ENCODE measurements at regions not wholly inside any gene's neighbourhood (a gene's known extent, or its start where the extent isn't known, plus 50 kb on each side); places are given as distances from the start of the nearest gene placed in this dataset.
"Not testable (repeated sequence)": the region's sequence is repeated elsewhere in the genome, so short reads cannot be mapped to it uniquely, and the experiment has no call there.

DNA sequence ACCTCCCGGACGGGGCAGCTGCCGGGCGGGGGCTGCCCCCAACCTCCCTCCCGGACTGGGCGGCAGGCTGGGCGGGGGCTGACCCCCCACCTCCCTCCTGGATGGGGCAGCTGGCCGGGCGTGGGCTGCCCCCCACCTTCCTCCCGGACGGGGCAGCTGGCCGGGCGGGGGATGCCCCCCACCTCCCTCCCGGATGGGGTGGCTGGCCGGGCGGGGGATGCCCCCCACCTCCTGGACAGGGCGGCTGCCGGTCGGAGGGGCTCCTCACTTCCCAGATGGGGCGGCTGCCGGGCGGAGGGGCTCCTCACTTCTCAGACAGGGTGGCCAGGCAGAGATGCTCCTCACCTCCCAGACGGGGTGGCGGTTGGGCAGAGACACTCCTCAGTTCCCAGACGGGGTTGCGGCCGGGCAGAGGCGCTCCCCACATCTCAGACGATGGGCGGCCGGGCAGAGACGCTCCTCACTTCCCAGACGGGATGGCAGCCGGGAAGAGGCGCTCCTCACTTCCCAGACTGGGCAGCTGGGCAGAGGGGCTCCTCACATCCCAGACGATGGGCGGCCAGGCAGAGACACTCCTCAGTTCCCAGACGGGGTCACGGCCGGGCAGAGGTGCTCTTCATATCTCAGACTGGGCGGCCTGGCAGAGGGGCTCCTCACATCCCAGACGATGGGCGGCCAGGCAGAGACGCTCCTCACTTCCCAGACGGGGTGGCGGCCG lies 691.1 kb downstream of the BRINP1 start:
- H3K36me3 Mint-ChIP-seq; H3K27ac Mint-ChIP-seq; H3K4me3 Mint-ChIP-seq; H3K9me3 Mint-ChIP-seq (ENCODE audit: low read depth); H3K27me3 Mint-ChIP-seq; H3K4me1 Mint-ChIP-seq (ENCODE audit: low read depth): not testable (repeated sequence)

DNA sequence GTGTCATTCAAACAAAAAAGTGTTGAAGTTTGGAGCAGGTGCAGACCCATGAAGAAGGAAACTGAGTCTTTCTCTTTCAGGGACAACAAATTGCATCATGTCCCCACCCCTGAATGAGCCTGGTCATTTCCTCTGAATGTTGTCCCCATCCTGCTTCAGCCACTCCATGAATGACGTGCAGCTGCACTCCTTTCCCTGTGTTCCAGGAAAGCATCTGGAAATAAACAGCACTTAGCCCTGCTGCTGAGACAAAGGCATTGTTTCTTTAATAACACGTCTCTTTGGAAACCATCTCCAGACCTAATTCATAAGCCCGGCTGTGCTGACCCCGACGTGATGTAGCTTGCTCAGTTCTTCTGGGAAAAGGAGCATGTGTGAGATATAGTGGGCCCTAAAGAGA lies 682.3 kb downstream of the BRINP1 start:
- no peaks in the 10 kb centered on the region for H3K36me3 Mint-ChIP-seq
- peaks cover 4% of the 10 kb centered on the region for H3K9me3 Mint-ChIP-seq (ENCODE audit: low read depth)
- no peaks in the 10 kb centered on the region for H3K27me3 Mint-ChIP-seq
- no peaks in the 10 kb centered on the region for H3K4me1 Mint-ChIP-seq (ENCODE audit: low read depth)
- H3K4me3 Mint-ChIP-seq, result no peak overlapping the region
- H3K27ac Mint-ChIP-seq, result no peak overlapping the region

- Mint-ChIP-seq H3K4me1 (ENCODE audit: low read depth) (no peaks in the 10 kb centered on the region), H3K4me3 (no peak overlapping the region), H3K9me3 (ENCODE audit: low read depth) (peaks cover 4% of the 10 kb centered on the region), H3K27me3 (no peaks in the 10 kb centered on the region), H3K27ac (no peak overlapping the region), H3K36me3 (no peaks in the 10 kb centered on the region)
Observed at GRCh38 chr9:118689280-118689679, 680.0 kb downstream of the BRINP1 start.

GRCh38 chr9:118692613-118693012 lies 676.6 kb downstream of the BRINP1 start:
- no peak overlapping the region for H3K4me3 Mint-ChIP-seq
- H3K36me3 Mint-ChIP-seq, result no peaks in the 10 kb centered on the region
- H3K27ac Mint-ChIP-seq, result no peak overlapping the region
- peaks cover 10% of the 10 kb centered on the region for H3K9me3 Mint-ChIP-seq (ENCODE audit: low read depth)
- no peaks in the 10 kb centered on the region for H3K4me1 Mint-ChIP-seq (ENCODE audit: low read depth)
- H3K27me3 Mint-ChIP-seq, result no peaks in the 10 kb centered on the region

DNA sequence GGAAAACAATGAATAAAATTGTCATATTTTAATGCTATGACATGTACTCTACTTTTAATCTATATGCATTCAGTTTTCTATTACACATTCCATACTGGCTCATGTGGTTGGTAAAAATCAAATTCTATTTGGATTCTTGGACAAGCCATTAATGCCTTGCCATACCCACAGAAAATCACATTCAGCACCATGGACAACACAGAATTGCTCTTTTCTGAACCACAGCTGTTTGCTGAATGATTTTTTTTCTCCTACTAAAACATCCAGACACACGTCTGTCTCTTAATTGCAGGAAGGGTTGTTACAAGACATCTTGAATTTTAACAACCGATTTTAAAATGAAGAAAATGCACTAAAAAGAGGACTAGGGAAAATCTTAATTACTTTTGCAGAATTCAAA lies 675.6 kb downstream of the BRINP1 start:
- Mint-ChIP-seq H3K27me3 (no peaks in the 10 kb centered on the region), H3K36me3 (no peaks in the 10 kb centered on the region), H3K9me3 (ENCODE audit: low read depth) (peaks cover 13% of the 10 kb centered on the region), H3K27ac (no peak overlapping the region), H3K4me3 (no peak overlapping the region), H3K4me1 (ENCODE audit: low read depth) (no peaks in the 10 kb centered on the region)

- H3K27me3 Mint-ChIP-seq; H3K36me3 Mint-ChIP-seq; H3K27ac Mint-ChIP-seq; H3K4me1 Mint-ChIP-seq (ENCODE audit: low read depth); H3K4me3 Mint-ChIP-seq: not testable (repeated sequence)
- H3K9me3 Mint-ChIP-seq (ENCODE audit: low read depth), result peaks cover 13% of the 10 kb centered on the region
Observed at GRCh38 chr9:118695249-118695648, 674.0 kb downstream of the BRINP1 start.

DNA sequence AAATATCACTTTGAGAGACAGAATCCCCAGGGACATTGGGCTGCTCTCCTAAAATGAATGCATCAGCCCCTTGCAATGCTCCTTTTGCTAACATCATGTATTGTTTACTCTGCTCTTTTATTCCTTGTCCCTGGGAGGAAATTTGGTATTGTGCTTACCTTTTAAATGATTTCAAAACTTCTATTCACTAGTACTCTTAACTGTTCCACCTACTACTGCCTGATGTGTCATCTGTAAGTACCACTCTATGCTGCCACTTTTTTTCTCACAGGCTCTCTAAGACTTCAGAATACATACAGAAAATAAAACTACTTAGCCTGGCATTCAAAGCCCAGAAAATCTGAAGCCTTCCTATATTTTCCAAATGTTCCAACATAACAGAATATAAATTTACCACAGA lies 667.2 kb downstream of the BRINP1 start:
- Mint-ChIP-seq H3K4me3 (no peak overlapping the region), H3K27ac (no peak overlapping the region), H3K9me3 (ENCODE audit: low read depth) (peaks cover 7% of the 10 kb centered on the region), H3K27me3 (no peaks in the 10 kb centered on the region), H3K36me3 (no peaks in the 10 kb centered on the region), H3K4me1 (ENCODE audit: low read depth) (no peaks in the 10 kb centered on the region)

GRCh38 chr9:118711843-118712242 lies 657.4 kb downstream of the BRINP1 start:
- H3K4me1 Mint-ChIP-seq (ENCODE audit: low read depth), result no peaks in the 10 kb centered on the region

GRCh38 chr9:118721276-118721675 lies 648.0 kb downstream of the BRINP1 start:
- Mint-ChIP-seq H3K27ac (no peak overlapping the region), H3K27me3 (no peaks in the 10 kb centered on the region), H3K4me1 (ENCODE audit: low read depth) (no peaks in the 10 kb centered on the region), H3K9me3 (ENCODE audit: low read depth) (peaks cover 11% of the 10 kb centered on the region), H3K36me3 (no peaks in the 10 kb centered on the region), H3K4me3 (no peak overlapping the region)

More at GRCh38 chr9:118711843-118712242, 657.4 kb downstream of the BRINP1 start:
- no peaks in the 10 kb centered on the region for H3K27me3 Mint-ChIP-seq
- H3K9me3 Mint-ChIP-seq (ENCODE audit: low read depth), result peaks cover 5% of the 10 kb centered on the region
- no peak overlapping the region for H3K27ac Mint-ChIP-seq
- no peaks in the 10 kb centered on the region for H3K36me3 Mint-ChIP-seq
- H3K4me3 Mint-ChIP-seq, result no peak overlapping the region

GRCh38 chr9:118721923-118722322 lies 647.3 kb downstream of the BRINP1 start:
- Mint-ChIP-seq H3K4me1 (ENCODE audit: low read depth) (no peaks in the 10 kb centered on the region), H3K27me3 (no peaks in the 10 kb centered on the region), H3K9me3 (ENCODE audit: low read depth) (peaks cover 11% of the 10 kb centered on the region), H3K27ac (no peak overlapping the region), H3K36me3 (no peaks in the 10 kb centered on the region), H3K4me3 (no peak overlapping the region)

DNA sequence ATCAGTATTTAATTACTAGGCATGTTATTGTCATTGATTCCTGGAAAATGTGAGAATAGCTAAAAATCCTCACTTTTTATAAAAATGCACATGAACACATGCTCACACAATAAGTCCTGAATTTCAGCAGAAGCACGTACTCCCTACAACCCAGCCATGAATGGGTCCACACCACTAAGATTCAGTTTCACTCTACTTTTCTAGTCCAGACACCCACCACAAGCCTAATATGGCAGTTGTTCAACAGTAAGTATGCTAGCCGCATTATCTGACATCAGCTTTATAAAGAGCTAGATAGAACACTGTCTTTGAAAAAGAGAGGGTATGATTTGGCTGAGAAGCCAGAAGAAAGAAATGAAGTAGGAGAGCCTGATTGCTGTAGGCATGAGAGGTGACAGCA lies 639.3 kb downstream of the BRINP1 start:
- no peak overlapping the region for H3K27ac Mint-ChIP-seq
- H3K4me3 Mint-ChIP-seq, result no peak overlapping the region
- no peaks in the 10 kb centered on the region for H3K36me3 Mint-ChIP-seq
- H3K27me3 Mint-ChIP-seq, result peaks cover 2% of the 10 kb centered on the region
- H3K4me1 Mint-ChIP-seq (ENCODE audit: low read depth), result no peaks in the 10 kb centered on the region
- peaks cover 4% of the 10 kb centered on the region for H3K9me3 Mint-ChIP-seq (ENCODE audit: low read depth)

GRCh38 chr9:118732998-118733397 lies 636.2 kb downstream of the BRINP1 start:
- H3K27me3 Mint-ChIP-seq, result peaks cover 2% of the 10 kb centered on the region
- no peak overlapping the region for H3K27ac Mint-ChIP-seq
- no peaks in the 10 kb centered on the region for H3K36me3 Mint-ChIP-seq
- H3K9me3 Mint-ChIP-seq (ENCODE audit: low read depth), result peaks cover 13% of the 10 kb centered on the region
- no peaks in the 10 kb centered on the region for H3K4me1 Mint-ChIP-seq (ENCODE audit: low read depth)
- H3K4me3 Mint-ChIP-seq, result no peak overlapping the region

GRCh38 chr9:118734696-118735095 lies 634.5 kb downstream of the BRINP1 start:
- peaks cover 13% of the 10 kb centered on the region for H3K9me3 Mint-ChIP-seq (ENCODE audit: low read depth)
- peaks cover 2% of the 10 kb centered on the region for H3K27me3 Mint-ChIP-seq
- H3K27ac Mint-ChIP-seq, result no peak overlapping the region
- H3K4me1 Mint-ChIP-seq (ENCODE audit: low read depth), result no peaks in the 10 kb centered on the region
- no peak overlapping the region for H3K4me3 Mint-ChIP-seq
- H3K36me3 Mint-ChIP-seq, result no peaks in the 10 kb centered on the region

DNA sequence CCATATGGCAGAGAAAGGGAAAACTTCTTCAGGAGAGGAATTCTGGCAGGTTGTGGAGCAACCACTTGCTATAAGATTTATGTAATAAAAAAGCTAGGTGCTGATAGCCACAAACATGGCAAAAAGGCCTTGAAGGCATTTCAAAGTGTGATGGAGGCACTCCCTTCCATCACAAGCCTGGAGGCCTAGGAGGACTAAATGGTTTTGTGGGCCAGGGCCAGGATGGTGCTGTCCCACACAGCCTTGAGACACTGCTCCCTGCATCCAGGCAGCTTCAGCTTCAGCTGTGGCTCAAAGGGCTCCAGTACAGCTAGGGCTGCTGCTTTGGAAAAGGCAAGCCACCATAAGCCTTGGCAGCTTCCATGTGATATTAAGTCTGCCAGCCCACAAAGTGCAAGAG lies 632.8 kb downstream of the BRINP1 start:
- peaks cover 2% of the 10 kb centered on the region for H3K27me3 Mint-ChIP-seq
- H3K27ac Mint-ChIP-seq, result no peak overlapping the region
- H3K36me3 Mint-ChIP-seq, result no peaks in the 10 kb centered on the region
- H3K4me3 Mint-ChIP-seq, result no peak overlapping the region
- H3K9me3 Mint-ChIP-seq (ENCODE audit: low read depth), result peaks cover 13% of the 10 kb centered on the region
- H3K4me1 Mint-ChIP-seq (ENCODE audit: low read depth), result no peaks in the 10 kb centered on the region

DNA sequence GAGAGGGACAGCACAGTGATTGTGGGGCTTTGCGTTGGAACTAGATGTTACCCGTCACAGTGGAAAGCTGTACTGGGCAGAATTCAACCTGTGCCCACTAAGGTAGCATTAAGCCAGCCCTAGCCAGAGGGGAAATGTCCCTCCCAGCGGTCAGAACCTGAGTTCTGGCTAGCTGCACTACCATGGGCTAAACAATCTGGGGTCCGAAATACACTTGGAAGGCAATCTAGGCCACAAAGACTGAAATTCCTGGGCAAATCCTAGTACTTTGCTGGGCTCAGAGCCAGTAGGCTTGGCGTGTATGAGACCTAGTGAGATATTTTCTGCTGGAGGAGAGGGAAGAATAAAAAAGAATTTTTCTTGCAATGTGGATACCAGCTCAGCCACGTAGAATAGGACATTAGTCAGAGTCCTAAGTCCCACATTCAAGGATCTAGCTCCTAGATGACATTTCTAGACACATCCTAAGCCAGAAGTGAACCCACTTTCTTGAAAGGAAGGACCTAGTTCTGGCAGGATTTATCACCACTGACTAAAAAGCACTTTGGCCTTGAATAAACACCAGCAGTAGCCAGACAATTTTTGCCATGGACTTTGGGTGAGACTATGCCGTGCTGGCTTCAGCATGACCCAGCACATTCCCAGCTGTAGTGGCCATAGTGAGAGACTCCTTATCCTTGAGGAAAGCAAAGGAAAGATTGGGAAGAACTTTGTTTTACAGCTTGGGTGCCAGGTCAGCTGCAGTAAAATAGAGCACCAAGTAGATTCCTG lies 618.0 kb downstream of the BRINP1 start:
- no peaks in the 10 kb centered on the region for H3K36me3 Mint-ChIP-seq
- H3K9me3 Mint-ChIP-seq (ENCODE audit: low read depth), result peaks cover 15% of the 10 kb centered on the region
- H3K27ac Mint-ChIP-seq, result no peak overlapping the region
- no peaks in the 10 kb centered on the region for H3K4me1 Mint-ChIP-seq (ENCODE audit: low read depth)
- H3K27me3 Mint-ChIP-seq, result peaks cover 1% of the 10 kb centered on the region
- no peak overlapping the region for H3K4me3 Mint-ChIP-seq

- no peak overlapping the region for H3K4me3 Mint-ChIP-seq
- H3K36me3 Mint-ChIP-seq, result no peaks in the 10 kb centered on the region
- no peak overlapping the region for H3K27ac Mint-ChIP-seq
- H3K27me3 Mint-ChIP-seq, result no peaks in the 10 kb centered on the region
- no peaks in the 10 kb centered on the region for H3K4me1 Mint-ChIP-seq (ENCODE audit: low read depth)
- H3K9me3 Mint-ChIP-seq (ENCODE audit: low read depth), result peaks cover 15% of the 10 kb centered on the region
Observed at GRCh38 chr9:118751848-118752223, 617.4 kb downstream of the BRINP1 start.
